ENCODE measurements at regions not wholly inside any gene's neighbourhood (a gene's known extent, or its start where the extent isn't known, plus 50 kb on each side); places are given as distances from the start of the nearest gene placed in this dataset.

DNA sequence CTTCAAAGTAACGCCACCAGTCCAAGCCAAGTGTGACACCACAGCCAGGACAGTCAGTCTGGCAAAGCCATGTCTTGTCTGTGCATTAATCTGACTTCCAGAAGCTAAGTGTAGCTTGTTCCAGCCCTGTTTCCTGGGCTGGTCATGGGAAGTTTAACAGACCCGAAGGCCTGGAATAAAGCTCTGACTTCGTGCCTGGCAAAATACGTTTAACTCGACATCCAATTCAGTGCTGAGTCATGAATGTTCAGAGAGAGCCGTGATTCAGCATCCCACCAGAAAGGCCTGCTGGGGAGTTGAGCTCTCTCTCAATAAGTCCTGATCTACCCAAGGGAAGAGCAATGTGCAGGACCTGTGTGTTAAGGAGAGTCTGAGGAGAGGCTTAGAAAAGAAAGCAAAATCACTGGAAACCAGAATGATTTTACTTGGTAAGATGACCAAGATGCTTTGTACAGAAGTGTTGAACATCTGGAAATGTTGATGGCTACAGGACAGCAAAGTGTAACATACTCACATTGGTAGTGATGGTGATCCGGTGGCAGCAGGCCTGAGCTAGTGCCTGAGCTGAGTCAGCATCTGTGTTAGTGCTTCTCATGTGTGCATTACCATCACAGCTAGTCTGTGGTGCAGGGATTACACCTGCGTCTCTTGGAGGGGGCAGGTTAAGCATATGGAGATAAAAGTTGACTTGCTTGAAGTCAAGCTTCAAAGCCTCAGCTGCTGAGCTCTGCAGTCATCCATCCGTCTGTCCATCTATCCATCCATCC lies 743.7 kb upstream of the HS6ST1 start:
- no peak for TF ChIP-seq Cebpa-rat (IDR thresholded peaks at IDR 0.05)
- Histone ChIP-seq H3K4me2 (0 out of 22 replicates have a peak overlapping the region, but pooled peaks of 2 of the 11 experiments have one; percentile 0 to 41), H3K9ac (no peak overlapping the region)

DNA sequence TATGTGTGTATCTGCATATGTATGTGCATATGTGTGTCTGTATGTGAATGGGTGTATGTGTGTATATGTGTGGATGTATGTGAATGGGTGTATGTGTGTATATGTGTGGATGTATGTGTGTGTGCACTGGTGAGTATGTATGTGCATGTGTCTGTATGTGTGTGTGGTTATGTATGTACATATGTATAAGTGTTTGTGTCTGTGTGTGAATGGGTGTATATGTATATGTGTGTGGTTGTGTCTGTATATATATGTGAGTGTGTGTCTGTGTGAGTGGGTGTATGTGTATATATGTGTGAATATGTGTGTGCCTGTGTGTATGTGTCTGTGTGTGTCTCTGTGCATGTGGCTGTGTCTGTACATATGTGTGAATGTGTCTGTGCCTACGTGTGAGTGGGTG lies 748.4 kb upstream of the HS6ST1 start:
- no peak overlapping the region for H3K9ac ChIP-seq
- H3K4me1 ChIP-seq = peaks cover 0 to 2% (median 0%) of the 10 kb centered on the region in 10 experiments; a peak in 1 of 20 replicates
- no peaks in the 10 kb centered on the region for H3K27me3 ChIP-seq
- no peaks in the 10 kb centered on the region for H3K9me3 ChIP-seq (replicated peaks in 1 of 11)
- no peak overlapping the region for H3K4me2 ChIP-seq
- no peak overlapping the region for H3K27ac ChIP-seq
- no peak overlapping the region for H3K4me3 ChIP-seq
- no peaks in the 10 kb centered on the region for H4K20me1 ChIP-seq
- H3K36me3 ChIP-seq = no peaks in the 10 kb centered on the region
- TF ChIP-seq Cebpa-rat (IDR thresholded peaks at IDR 0.05) = no peak

More for the DNA sequence above, 743.7 kb upstream of the HS6ST1 start:
- H3K4me3 ChIP-seq = no peak overlapping the region
- H3K27me3 ChIP-seq = no peaks in the 10 kb centered on the region
- no peak overlapping the region for H3K27ac ChIP-seq
- H4K20me1 ChIP-seq = no peaks in the 10 kb centered on the region
- no peaks in the 10 kb centered on the region for H3K9me3 ChIP-seq (replicated peaks in 1 of 11)
- peaks cover 0 to 20% (median 4%) of the 10 kb centered on the region in 10 experiments; a peak in 18 of 20 replicates for H3K4me1 ChIP-seq
- no peaks in the 10 kb centered on the region for H3K36me3 ChIP-seq

DNA sequence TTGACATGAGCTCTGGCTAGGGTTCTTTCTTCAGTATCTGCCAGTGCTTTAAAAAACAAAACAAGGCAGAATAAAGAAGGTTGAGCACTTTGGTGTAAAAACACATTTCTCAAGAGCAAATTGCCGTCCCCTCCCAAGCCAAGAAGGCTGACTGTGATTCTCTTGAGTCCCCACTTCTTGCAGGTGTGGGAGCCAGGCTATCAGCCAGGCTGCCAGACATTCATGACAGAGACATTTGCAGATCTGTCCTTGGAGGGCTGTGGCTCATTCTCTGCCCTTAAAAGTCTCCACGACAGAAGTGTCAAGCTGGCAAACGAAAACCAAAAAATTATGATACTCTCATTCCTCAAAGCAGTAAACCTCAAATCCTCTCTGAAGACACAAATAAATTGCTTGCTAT lies 749.3 kb upstream of the HS6ST1 start:
- Histone ChIP-seq H3K27ac (no peak overlapping the region), H4K20me1 (no peaks in the 10 kb centered on the region), H3K36me3 (no peaks in the 10 kb centered on the region), H3K4me1 (no peaks in the 10 kb centered on the region), H3K9me3 (replicated peaks in 1 of 11) (no peaks in the 10 kb centered on the region), H3K4me2 (no peak overlapping the region), H3K4me3 (no peak overlapping the region), H3K27me3 (no peaks in the 10 kb centered on the region), H3K9ac (no peak overlapping the region)
- TF ChIP-seq Cebpa-rat (IDR thresholded peaks at IDR 0.05) = no peak

DNA sequence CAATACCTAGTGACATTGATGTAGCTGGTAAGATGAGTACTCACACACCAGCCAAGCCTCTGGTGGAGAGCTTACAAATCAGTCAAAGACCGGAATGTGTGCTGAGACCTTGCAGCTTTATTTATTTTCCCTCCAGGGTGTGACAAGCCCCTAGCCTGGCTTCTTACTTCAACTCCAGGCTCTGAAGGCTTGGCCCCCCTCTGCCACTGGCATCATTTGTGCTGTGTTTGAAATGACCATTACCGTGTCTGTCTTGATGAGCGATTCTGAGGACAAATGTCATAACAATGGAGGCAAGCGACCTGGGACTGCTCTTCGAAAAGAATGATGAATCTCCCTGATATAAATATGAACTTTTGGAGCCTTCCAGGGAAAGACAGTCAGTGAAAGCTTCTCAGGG lies 749.9 kb upstream of the HS6ST1 start:
- Histone ChIP-seq H4K20me1 (no peaks in the 10 kb centered on the region), H3K4me1 (no peaks in the 10 kb centered on the region), H3K9me3 (replicated peaks in 1 of 11) (no peaks in the 10 kb centered on the region), H3K36me3 (no peaks in the 10 kb centered on the region), H3K9ac (no peak overlapping the region), H3K27ac (no peak overlapping the region), H3K27me3 (no peaks in the 10 kb centered on the region), H3K4me2 (no peak overlapping the region), H3K4me3 (no peak overlapping the region)
- TF ChIP-seq Cebpa-rat (IDR thresholded peaks at IDR 0.05) = no peak

DNA sequence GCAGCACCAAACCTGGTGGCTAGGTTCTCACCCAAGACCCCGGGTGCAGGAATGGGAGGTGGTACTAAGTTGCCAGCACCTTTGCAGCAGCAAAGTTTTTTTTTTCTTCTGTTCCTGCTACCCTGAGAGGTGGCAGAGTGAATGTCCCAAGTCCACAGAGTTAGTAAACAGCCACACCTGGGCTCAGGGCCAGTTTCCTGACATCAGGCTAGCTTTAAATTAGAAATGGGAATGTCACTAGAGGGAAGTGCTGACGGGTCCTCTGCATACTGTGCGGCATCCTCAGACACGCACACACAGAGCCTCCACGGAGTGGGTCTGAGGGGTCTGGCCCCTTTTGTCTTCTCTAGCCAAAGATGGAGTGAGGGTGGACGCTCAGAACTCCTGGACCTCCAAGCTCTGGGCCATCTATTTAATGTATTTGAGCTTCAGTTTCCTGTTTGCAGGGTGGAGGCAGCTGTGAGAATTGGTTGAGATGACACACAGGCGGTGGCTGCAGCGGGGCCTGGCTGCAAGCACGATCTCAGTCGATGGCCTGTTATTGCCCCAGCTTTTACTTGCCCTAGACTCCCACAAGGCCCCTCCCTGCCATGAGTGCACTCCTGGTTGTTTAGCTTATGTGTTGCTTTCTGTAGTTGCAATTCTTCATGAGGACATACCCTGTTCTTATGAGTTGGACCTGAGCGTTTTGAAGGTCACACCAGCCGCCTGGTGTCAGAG lies 751.4 kb upstream of the HS6ST1 start:
- no peak for TF ChIP-seq Cebpa-rat (IDR thresholded peaks at IDR 0.05)
- Histone ChIP-seq H3K4me3 (no peak overlapping the region), H3K36me3 (no peaks in the 10 kb centered on the region), H3K27me3 (no peaks in the 10 kb centered on the region), H3K9ac (no peak overlapping the region), H3K9me3 (replicated peaks in 1 of 11) (no peaks in the 10 kb centered on the region), H3K4me1 (no peaks in the 10 kb centered on the region), H3K27ac (no peak overlapping the region), H3K4me2 (no peak overlapping the region), H4K20me1 (no peaks in the 10 kb centered on the region)

DNA sequence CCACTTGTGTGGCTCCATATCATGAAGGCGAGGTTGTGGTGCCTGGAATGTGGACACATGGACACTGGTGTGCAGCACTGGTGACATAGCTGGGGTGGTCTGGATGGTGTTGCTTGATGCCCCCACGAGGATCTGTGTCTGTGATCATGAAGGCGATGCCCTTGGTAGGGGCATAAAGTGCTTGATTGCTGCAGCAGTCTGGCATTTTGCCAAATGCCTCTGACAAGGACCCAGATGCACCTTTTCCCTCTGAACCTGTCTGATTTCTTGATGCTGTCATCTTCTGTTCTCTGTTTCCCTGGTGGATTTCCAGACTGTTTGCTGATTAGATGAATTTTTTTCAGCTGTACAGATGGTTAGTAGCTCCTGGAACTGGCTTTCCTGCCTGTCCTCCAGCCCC lies 752.0 kb upstream of the HS6ST1 start:
- Histone ChIP-seq H3K4me2 (no peak overlapping the region), H3K27me3 (no peaks in the 10 kb centered on the region), H3K4me3 (no peak overlapping the region), H4K20me1 (no peaks in the 10 kb centered on the region), H3K36me3 (no peaks in the 10 kb centered on the region), H3K9me3 (replicated peaks in 1 of 11) (no peaks in the 10 kb centered on the region), H3K27ac (no peak overlapping the region), H3K4me1 (no peaks in the 10 kb centered on the region), H3K9ac (no peak overlapping the region)
- TF ChIP-seq Cebpa-rat (IDR thresholded peaks at IDR 0.05) = no peak

DNA sequence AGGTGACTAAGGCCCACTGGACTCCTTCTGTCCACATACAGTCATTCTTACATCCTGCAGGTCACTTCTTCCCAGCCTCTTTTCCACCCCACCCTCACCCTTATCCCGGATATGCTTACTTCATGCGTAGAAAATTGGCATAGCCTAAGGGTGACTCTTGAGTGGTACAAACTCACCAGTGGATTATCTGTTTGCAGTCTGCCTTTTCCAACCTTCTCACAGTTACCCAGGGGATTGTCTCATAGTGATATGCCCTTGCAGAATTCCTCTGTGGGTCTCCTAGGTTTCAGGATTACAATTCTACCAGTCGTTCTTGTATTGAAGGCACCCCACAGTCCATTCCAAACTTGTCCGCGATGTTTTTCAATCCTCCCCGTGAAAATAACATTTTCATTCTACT lies 752.9 kb upstream of the HS6ST1 start:
- TF ChIP-seq Cebpa-rat (IDR thresholded peaks at IDR 0.05) = no peak

DNA sequence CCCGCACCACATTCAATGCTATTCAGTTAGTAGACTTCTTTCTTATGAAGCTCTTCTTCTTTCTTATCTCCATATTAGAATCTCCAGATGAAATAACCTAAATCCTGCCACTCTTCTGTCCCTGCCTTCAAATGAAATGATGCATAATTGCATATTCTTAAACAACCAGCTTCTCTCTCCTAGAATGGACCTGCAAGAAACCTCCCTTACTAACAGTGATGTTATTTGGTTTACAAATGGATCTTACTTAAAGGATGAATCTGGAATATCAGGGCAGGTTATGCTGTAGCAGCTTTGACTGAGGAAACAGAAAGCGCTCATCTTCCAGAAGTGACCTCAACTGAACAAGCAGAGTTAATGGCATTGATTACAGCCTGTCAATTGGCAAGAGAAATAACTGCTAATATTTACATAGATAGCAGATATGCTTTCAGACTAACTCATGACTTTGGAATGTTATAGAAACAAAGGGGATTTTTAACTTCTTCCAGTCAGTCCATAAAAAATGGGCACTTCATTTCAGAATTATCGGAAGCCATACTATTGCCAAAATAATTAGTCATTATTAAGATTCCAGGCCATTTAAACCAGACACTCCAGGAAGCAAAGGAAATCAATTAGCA lies 755.7 kb upstream of the HS6ST1 start:
- Histone ChIP-seq H3K36me3 (no peaks in the 10 kb centered on the region), H3K4me1 (no peaks in the 10 kb centered on the region)
- TF ChIP-seq Cebpa-rat (IDR thresholded peaks at IDR 0.05) = no peak

More for the DNA sequence above, 752.9 kb upstream of the HS6ST1 start:
- no peak overlapping the region for H3K4me3 ChIP-seq
- H3K27ac ChIP-seq = no peak overlapping the region
- H3K4me2 ChIP-seq = no peak overlapping the region
- H3K27me3 ChIP-seq = no peaks in the 10 kb centered on the region
- H3K36me3 ChIP-seq = no peaks in the 10 kb centered on the region
- no peaks in the 10 kb centered on the region for H3K4me1 ChIP-seq
- H3K9ac ChIP-seq = no peak overlapping the region
- H4K20me1 ChIP-seq = no peaks in the 10 kb centered on the region
- H3K9me3 ChIP-seq (replicated peaks in 1 of 11) = no peaks in the 10 kb centered on the region

DNA sequence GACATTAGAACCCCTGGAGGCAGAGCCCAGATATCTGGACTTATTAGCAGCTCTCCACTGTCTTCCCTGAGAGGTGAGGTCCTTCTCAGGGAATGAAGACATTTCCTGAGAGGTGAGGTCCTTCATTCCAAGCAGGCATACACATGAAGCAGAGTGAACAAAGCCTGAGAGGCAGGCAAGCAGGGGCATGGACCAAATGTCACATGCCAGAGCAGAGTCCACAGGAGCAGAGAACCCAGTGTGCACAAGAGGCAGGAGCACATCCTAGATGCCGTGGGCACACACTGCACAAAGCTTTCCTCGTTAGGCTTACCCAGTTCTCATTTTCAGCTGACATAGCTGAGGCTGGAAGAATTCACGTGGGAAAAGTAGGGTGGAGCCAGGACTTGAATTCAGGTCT lies 759.9 kb upstream of the HS6ST1 start:
- Histone ChIP-seq H3K27ac (no peak overlapping the region), H3K4me1 (no peaks in the 10 kb centered on the region), H3K9me3 (replicated peaks in 1 of 11) (no peaks in the 10 kb centered on the region), H3K9ac (no peak overlapping the region), H3K4me2 (no peak overlapping the region), H3K4me3 (no peak overlapping the region), H3K27me3 (no peaks in the 10 kb centered on the region), H4K20me1 (no peaks in the 10 kb centered on the region), H3K36me3 (no peaks in the 10 kb centered on the region)
- no peak for TF ChIP-seq Cebpa-rat (IDR thresholded peaks at IDR 0.05)

More for the DNA sequence above, 755.7 kb upstream of the HS6ST1 start:
- no peak overlapping the region for H3K27ac ChIP-seq
- H3K27me3 ChIP-seq = no peaks in the 10 kb centered on the region
- H3K9ac ChIP-seq = no peak overlapping the region
- H4K20me1 ChIP-seq = no peaks in the 10 kb centered on the region
- H3K4me2 ChIP-seq = no peak overlapping the region
- no peak overlapping the region for H3K4me3 ChIP-seq
- H3K9me3 ChIP-seq (replicated peaks in 1 of 11) = no peaks in the 10 kb centered on the region

Measured in BLaER1 treated with 17β-estradiol and CSF1 and Interleukin-3, amounts not matched to agents 10 nM and 100 nM (cell line).